ENCODE measurements at regions not wholly inside any gene's neighbourhood (a gene's known extent, or its start where the extent isn't known, plus 50 kb on each side); places are given as distances from the start of the nearest gene placed in this dataset.

DNA sequence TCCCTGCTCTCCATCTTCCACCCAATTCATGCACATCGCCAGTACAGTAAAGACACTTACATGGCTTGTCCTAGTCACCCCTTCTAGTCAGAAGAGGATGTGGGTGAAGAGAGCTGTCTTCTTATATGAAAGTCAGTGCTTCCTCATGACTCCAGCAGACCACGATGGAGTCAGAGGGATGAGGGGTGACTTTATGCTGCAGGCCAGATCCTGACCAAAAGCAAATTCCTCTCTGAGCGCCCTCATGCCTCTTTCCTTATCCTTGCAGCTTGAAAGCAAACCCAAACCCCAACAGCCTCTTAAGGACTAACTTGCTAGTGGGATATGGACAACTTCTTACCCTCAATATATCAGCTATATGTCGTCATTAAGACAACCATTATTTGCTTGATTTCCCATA lies 348.2 kb upstream of the DUSP10 start:
- TF ChIP-seq CTCF (IDR thresholded peaks at IDR 0.05; ENCODE audit: borderline replicate concordance, extremely low read depth, low read length, poor library complexity, severe bottlenecking) (no peak), EZH2 (IDR thresholded peaks at IDR 0.05; ENCODE audit: borderline replicate concordance, low read depth, low read length, severe bottlenecking) (no peak)

Data from DND-41 (cell line).